Nephron (organoid): ENCODE measurements at regions not wholly inside any gene's neighbourhood (a gene's known extent, or its start where the extent isn't known, plus 50 kb on each side); places are given as distances from the start of the nearest gene placed in this dataset.

ENCODE experiments used
- H3K27ac Mint-ChIP-seq, 3 experiments: 2 replicates each; pipeline ENCODE4 v1.8.0; 2020; ENCODE audit warnings: mixed read lengths in 3 of 3, mild to moderate bottlenecking in 2 of 3, moderate library complexity in 1 of 3
- H3K27me3 Mint-ChIP-seq: 2 replicates; pipeline ENCODE4 v1.8.0; 2021; ENCODE audit warnings: low read depth, mild to moderate bottlenecking, moderate library complexity, mixed read lengths
- H3K36me3 Mint-ChIP-seq: 2 replicates; pipeline ENCODE4 v1.8.0; 2020; ENCODE audit warnings: low read depth, mixed read lengths
- H3K4me1 Mint-ChIP-seq: 2 replicates; pipeline ENCODE4 v1.8.0; 2020; ENCODE audit warnings: mixed read lengths
- H3K4me3 Mint-ChIP-seq, 3 experiments: 2 replicates each; pipeline ENCODE4 v1.8.0; 2020; ENCODE audit warnings: mild to moderate bottlenecking in 3 of 3, mixed read lengths in 3 of 3, moderate library complexity in 2 of 3
- H3K9me3 Mint-ChIP-seq: 2 replicates; pipeline ENCODE4 v1.8.0; 2020; ENCODE audit warnings: mixed read lengths
- TF ChIP-seq, protein P1 (sequence below), 3 experiments: fragments of 200-600 bp; sonication (generic); IDR thresholded peaks; one replicate each; pipeline ENCODE4 v1.5.0; 2021; ENCODE audit warnings: antibody characterized with exemption in 3 of 3; ENCODE audit not compliant: unreplicated experiment in 3 of 3

DNA sequence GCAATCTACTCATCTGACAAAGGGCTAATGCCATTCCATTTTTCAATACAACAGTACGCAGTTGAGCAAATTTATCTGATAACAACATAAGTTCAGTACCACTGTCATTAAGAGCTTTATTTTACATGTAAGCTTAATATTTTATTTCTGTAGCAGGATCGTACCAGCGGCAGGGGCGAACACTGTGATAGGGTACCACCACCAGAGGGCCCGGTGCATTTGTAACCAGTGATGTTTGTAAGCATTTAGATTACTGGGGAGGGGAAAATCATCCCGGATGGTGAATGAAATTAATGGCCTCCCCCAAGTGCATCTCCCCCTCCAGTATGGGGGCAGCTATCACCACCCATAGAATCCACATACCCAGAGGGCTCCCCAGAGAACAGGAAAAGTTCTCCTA is 179.0 kb downstream of the ADGRA3 start:
- no peaks in the 10 kb centered on the region for H3K27me3 Mint-ChIP-seq
- TF ChIP-seq, protein P1, sequence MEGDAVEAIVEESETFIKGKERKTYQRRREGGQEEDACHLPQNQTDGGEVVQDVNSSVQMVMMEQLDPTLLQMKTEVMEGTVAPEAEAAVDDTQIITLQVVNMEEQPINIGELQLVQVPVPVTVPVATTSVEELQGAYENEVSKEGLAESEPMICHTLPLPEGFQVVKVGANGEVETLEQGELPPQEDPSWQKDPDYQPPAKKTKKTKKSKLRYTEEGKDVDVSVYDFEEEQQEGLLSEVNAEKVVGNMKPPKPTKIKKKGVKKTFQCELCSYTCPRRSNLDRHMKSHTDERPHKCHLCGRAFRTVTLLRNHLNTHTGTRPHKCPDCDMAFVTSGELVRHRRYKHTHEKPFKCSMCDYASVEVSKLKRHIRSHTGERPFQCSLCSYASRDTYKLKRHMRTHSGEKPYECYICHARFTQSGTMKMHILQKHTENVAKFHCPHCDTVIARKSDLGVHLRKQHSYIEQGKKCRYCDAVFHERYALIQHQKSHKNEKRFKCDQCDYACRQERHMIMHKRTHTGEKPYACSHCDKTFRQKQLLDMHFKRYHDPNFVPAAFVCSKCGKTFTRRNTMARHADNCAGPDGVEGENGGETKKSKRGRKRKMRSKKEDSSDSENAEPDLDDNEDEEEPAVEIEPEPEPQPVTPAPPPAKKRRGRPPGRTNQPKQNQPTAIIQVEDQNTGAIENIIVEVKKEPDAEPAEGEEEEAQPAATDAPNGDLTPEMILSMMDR (IDR thresholded peaks at IDR 0.05; ENCODE audit: unreplicated experiment in 3 of 3): no peak
- H3K9me3 Mint-ChIP-seq: peaks cover 5% of the 10 kb centered on the region
- no peaks in the 10 kb centered on the region for H3K4me1 Mint-ChIP-seq
- H3K27ac Mint-ChIP-seq: no peak overlapping the region
- H3K36me3 Mint-ChIP-seq: peaks cover 17% of the 10 kb centered on the region
- H3K4me3 Mint-ChIP-seq: no peak overlapping the region

DNA sequence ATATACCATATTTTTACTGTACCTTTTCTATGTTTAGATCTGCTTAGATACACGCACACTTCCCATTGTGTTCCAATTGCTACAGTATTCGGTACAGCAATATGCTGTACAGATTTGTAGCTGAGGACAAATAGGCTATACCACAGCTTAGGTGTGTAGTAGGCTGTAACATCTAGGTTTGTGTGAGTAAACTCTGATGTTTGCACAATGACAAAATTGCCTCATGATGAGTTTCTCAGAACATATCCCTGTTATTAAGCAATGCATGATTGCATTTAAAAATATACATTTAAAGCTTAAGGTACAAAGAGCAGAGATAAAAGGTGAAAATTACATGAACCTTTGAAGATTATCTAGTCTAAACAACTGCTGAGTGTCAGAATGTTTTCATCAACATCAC is 181.7 kb downstream of the ADGRA3 start:
- H3K9me3 Mint-ChIP-seq: no peaks in the 10 kb centered on the region
- TF ChIP-seq, protein P1 (IDR thresholded peaks at IDR 0.05; ENCODE audit: unreplicated experiment in 3 of 3): no peak
- no peak overlapping the region for H3K4me3 Mint-ChIP-seq
- H3K4me1 Mint-ChIP-seq: no peaks in the 10 kb centered on the region
- H3K27ac Mint-ChIP-seq: no peak overlapping the region
- no peaks in the 10 kb centered on the region for H3K27me3 Mint-ChIP-seq
- peaks cover 8% of the 10 kb centered on the region for H3K36me3 Mint-ChIP-seq

DNA sequence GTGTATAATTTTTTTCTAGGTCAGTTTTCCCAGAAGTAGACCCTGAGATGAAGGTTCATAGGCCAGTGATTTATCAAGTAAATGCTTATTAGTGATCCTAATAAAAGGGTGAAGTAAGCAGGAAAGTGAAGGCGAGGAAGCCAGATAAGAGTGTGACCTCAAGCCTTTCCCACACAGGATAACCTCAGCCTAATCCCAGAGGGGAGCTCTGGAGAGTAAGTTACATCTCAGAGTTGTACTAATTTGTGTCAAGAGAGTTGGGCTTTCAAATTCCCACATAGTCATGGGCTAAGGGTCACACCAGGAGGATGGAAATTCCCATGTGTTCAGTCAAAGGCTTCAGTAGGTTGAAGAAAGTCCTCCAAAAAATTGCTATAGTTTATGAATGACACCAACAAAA is 191.4 kb downstream of the ADGRA3 start:
- Mint-ChIP-seq H3K4me3 (no peak overlapping the region), H3K27me3 (no peaks in the 10 kb centered on the region), H3K36me3 (peaks cover 4% of the 10 kb centered on the region), H3K27ac (peak overlapping the region in 1 of 3 experiments; percentile 63), H3K9me3 (no peaks in the 10 kb centered on the region), H3K4me1 (peaks cover 14% of the 10 kb centered on the region)
- TF ChIP-seq, protein P1 (IDR thresholded peaks at IDR 0.05; ENCODE audit: unreplicated experiment in 3 of 3): no peak

DNA sequence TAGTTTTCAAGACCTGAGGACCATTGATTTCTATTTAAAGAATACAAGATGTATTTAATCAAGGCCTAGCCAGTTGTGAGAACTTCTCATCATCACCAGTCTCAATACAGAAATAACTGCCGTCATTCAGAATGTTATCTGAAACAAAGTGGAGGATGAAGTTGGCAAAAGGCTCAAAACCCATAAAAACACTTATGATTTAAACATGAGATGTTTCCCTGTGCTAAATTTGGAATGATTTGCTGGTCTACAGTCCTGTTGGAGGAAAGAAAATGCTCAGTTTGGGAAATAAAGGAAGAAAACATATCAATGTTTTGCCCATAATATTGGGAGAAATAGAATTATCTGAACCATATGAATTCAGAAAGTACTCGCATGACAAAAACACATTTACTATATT is 192.2 kb downstream of the ADGRA3 start:
- H3K36me3 Mint-ChIP-seq: no peaks in the 10 kb centered on the region
- no peaks in the 10 kb centered on the region for H3K27me3 Mint-ChIP-seq
- TF ChIP-seq, protein P1 (IDR thresholded peaks at IDR 0.05; ENCODE audit: unreplicated experiment in 3 of 3): no peak
- H3K4me3 Mint-ChIP-seq: no peak overlapping the region
- no peaks in the 10 kb centered on the region for H3K9me3 Mint-ChIP-seq
- peaks cover 14% of the 10 kb centered on the region for H3K4me1 Mint-ChIP-seq
- H3K27ac Mint-ChIP-seq: peak overlapping the region; percentile 30 to 63 (median 56)

DNA sequence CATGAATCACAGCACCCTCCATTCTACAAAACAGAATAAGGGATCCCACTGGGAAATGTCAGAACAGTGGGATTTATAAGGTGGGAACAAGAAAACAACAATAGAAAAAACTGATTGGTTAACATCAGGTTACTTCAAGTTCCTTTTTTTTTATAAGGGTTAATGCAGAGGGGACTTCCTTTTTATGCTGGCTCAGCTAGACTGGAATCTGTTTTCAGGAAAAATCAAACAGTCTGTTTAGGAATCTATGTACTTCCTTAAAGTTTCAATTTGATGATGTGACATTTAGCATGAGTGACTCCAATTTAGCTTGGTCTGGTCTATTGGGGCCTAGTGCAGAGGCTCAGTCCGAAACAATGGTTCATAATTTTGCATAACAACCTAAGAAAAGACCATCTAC is 192.9 kb downstream of the ADGRA3 start:
- H3K9me3 Mint-ChIP-seq: no peaks in the 10 kb centered on the region
- H3K4me3 Mint-ChIP-seq: no peak overlapping the region
- TF ChIP-seq, protein P1 (IDR thresholded peaks at IDR 0.05; ENCODE audit: unreplicated experiment in 3 of 3): no peak
- H3K36me3 Mint-ChIP-seq: no peaks in the 10 kb centered on the region
- H3K27me3 Mint-ChIP-seq: no peaks in the 10 kb centered on the region
- peak overlapping the region; percentile 30 to 63 (median 56) for H3K27ac Mint-ChIP-seq
- H3K4me1 Mint-ChIP-seq: peaks cover 14% of the 10 kb centered on the region

DNA sequence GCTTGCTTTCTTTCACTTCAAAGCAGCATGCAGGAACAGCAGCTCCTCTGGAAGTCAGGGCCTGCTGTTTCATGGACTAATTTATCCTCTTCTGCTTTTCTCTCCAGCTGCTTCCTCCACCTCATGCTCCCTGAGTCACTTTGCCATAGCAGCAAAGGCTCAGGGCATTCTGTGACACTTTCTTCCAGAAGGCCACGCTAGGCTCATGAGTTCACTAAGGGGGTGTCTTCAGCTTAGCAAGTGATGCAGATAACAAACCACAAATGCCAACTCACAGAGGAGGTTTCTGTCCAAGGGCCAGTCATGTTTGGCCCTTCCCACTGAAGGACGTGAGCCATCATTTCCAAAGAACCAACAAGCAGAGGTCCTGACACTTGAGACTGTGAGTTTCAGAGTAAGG is 200.2 kb downstream of the ADGRA3 start:
- Mint-ChIP-seq H3K4me3 (no peak overlapping the region), H3K27ac (no peak overlapping the region), H3K4me1 (peaks cover 6% of the 10 kb centered on the region), H3K27me3 (no peaks in the 10 kb centered on the region), H3K36me3 (no peaks in the 10 kb centered on the region), H3K9me3 (no peaks in the 10 kb centered on the region)
- TF ChIP-seq, protein P1 (IDR thresholded peaks at IDR 0.05; ENCODE audit: unreplicated experiment in 3 of 3): no peak
